Panc1 (cell line): ENCODE measurements at regions not wholly inside any gene's neighbourhood (a gene's known extent, or its start where the extent isn't known, plus 50 kb on each side); places are given as distances from the start of the nearest gene placed in this dataset.

Experiments
- POLR2AphosphoS5 ChIP-seq: IDR thresholded peaks from 2 replicates; pipeline ENCODE4 v1.6.1; 2012; ENCODE audit warnings: mild to moderate bottlenecking, low read depth, low read length, moderate library complexity
- SIN3A ChIP-seq: IDR thresholded peaks from 2 replicates; pipeline ENCODE4 v1.6.1; 2012; ENCODE audit warnings: low read depth, mild to moderate bottlenecking, low read length, moderate library complexity, borderline replicate concordance; ENCODE audit not compliant: insufficient read depth
- TCF7L2 ChIP-seq: IDR thresholded peaks from 2 replicates; pipeline ENCODE4 v1.6.1; 2011; ENCODE audit warnings: mild to moderate bottlenecking, low read depth, low read length, inconsistent platforms
- TF ChIP-seq, protein P1 (sequence below): fragments of 450-650 bp; IDR thresholded peaks from 2 replicates; pipeline ENCODE4 v1.5.1; 2017; ENCODE audit warnings: mild to moderate bottlenecking
- TF ChIP-seq, protein P2 (sequence below), 2 experiments: IDR thresholded peaks; 2 replicates each; pipeline ENCODE4 v1.6.1; 2011 to 2012; ENCODE audit warnings: low read depth in 2 of 2, control low read depth in 1 of 2, low read length in 1 of 2, mild to moderate bottlenecking in 1 of 2, moderate library complexity in 1 of 2; ENCODE audit not compliant: insufficient read depth in 1 of 2

DNA sequence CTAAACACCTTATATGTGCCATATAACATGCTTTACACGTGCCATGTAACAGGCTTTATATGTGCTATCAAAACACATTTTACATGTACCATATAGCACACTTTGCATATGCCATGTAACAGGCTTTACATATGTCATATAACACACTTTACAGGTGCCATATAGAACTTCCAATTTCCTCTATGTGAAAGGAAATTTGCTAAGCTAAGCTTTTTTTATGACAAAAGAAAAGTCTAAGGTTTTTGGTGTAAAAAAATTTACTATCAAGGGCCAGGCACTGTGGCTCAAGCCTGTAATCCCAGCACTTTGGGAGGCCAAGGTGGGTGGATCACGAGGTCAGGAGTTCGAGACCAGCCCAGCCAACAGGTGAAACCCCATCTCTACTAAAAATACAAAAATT, 136.5 kb downstream of the AKAIN1 start:
- TF ChIP-seq, protein P1, sequence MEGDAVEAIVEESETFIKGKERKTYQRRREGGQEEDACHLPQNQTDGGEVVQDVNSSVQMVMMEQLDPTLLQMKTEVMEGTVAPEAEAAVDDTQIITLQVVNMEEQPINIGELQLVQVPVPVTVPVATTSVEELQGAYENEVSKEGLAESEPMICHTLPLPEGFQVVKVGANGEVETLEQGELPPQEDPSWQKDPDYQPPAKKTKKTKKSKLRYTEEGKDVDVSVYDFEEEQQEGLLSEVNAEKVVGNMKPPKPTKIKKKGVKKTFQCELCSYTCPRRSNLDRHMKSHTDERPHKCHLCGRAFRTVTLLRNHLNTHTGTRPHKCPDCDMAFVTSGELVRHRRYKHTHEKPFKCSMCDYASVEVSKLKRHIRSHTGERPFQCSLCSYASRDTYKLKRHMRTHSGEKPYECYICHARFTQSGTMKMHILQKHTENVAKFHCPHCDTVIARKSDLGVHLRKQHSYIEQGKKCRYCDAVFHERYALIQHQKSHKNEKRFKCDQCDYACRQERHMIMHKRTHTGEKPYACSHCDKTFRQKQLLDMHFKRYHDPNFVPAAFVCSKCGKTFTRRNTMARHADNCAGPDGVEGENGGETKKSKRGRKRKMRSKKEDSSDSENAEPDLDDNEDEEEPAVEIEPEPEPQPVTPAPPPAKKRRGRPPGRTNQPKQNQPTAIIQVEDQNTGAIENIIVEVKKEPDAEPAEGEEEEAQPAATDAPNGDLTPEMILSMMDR, result no peak
- TF ChIP-seq POLR2AphosphoS5, result no peak
- TF ChIP-seq SIN3A, result no peak
- TF ChIP-seq, protein P2, sequence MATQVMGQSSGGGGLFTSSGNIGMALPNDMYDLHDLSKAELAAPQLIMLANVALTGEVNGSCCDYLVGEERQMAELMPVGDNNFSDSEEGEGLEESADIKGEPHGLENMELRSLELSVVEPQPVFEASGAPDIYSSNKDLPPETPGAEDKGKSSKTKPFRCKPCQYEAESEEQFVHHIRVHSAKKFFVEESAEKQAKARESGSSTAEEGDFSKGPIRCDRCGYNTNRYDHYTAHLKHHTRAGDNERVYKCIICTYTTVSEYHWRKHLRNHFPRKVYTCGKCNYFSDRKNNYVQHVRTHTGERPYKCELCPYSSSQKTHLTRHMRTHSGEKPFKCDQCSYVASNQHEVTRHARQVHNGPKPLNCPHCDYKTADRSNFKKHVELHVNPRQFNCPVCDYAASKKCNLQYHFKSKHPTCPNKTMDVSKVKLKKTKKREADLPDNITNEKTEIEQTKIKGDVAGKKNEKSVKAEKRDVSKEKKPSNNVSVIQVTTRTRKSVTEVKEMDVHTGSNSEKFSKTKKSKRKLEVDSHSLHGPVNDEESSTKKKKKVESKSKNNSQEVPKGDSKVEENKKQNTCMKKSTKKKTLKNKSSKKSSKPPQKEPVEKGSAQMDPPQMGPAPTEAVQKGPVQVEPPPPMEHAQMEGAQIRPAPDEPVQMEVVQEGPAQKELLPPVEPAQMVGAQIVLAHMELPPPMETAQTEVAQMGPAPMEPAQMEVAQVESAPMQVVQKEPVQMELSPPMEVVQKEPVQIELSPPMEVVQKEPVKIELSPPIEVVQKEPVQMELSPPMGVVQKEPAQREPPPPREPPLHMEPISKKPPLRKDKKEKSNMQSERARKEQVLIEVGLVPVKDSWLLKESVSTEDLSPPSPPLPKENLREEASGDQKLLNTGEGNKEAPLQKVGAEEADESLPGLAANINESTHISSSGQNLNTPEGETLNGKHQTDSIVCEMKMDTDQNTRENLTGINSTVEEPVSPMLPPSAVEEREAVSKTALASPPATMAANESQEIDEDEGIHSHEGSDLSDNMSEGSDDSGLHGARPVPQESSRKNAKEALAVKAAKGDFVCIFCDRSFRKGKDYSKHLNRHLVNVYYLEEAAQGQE (IDR thresholded peaks at IDR 0.05; ENCODE audit: insufficient read depth in 1 of 2, low read depth in 2 of 2, low read length in 1 of 2), result no peak
- no peak for TF ChIP-seq TCF7L2
